ENCODE measurements at regions not wholly inside any gene's neighbourhood (a gene's known extent, or its start where the extent isn't known, plus 50 kb on each side); places are given as distances from the start of the nearest gene placed in this dataset.

DNA sequence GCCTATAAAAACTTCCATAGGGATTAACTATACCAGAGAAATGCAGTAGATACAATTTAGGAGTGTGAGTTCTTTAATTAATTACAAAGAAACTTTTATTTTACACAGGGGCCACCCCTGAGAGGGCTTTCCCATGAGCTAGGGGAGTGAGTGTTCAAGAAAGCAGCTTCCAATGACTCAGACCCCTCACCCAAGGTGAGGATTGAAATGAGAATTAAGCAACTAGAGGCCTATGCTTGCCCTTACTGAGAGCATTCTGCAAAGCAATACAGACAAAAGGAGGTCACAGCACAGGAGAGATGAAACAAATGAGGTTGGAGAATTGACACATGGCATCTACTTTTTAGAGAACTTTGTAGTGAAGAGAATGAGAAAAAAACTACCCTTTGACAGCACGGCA is 301.8 kb downstream of the WDR11 start:
- TF ChIP-seq POLR2AphosphoS5 (IDR thresholded peaks at IDR 0.05) (no peak), POLR2A (IDR thresholded peaks at IDR 0.05) (no peak), EP300 (IDR thresholded peaks at IDR 0.05; ENCODE audit: low read depth) (no peak)
- TF ChIP-seq, protein P1, sequence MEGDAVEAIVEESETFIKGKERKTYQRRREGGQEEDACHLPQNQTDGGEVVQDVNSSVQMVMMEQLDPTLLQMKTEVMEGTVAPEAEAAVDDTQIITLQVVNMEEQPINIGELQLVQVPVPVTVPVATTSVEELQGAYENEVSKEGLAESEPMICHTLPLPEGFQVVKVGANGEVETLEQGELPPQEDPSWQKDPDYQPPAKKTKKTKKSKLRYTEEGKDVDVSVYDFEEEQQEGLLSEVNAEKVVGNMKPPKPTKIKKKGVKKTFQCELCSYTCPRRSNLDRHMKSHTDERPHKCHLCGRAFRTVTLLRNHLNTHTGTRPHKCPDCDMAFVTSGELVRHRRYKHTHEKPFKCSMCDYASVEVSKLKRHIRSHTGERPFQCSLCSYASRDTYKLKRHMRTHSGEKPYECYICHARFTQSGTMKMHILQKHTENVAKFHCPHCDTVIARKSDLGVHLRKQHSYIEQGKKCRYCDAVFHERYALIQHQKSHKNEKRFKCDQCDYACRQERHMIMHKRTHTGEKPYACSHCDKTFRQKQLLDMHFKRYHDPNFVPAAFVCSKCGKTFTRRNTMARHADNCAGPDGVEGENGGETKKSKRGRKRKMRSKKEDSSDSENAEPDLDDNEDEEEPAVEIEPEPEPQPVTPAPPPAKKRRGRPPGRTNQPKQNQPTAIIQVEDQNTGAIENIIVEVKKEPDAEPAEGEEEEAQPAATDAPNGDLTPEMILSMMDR (IDR thresholded peaks at IDR 0.05) = no peak
